ENCODE measurements at regions not wholly inside any gene's neighbourhood (a gene's known extent, or its start where the extent isn't known, plus 50 kb on each side); places are given as distances from the start of the nearest gene placed in this dataset.

DNA sequence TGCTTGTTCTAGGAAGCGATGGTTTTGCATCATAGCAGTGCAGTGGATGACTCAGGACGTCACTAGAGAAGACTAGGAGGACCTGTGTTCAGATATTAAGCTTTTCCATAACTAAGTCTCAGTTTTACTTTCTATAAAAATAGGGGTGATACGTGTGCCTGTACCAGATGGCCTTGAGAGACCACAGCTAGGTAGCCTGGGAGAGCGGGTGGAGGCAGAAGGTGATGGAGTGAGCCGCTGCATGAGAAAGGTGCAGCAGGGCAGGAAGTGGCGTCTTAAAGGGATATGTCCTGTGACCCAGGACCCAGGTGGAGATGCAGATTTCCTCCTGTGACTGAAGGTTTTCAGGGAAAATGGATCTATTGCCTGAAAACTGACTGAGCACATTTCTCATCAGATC, 304.9 kb downstream of the CDC14C start:
- TF ChIP-seq, protein P1, sequence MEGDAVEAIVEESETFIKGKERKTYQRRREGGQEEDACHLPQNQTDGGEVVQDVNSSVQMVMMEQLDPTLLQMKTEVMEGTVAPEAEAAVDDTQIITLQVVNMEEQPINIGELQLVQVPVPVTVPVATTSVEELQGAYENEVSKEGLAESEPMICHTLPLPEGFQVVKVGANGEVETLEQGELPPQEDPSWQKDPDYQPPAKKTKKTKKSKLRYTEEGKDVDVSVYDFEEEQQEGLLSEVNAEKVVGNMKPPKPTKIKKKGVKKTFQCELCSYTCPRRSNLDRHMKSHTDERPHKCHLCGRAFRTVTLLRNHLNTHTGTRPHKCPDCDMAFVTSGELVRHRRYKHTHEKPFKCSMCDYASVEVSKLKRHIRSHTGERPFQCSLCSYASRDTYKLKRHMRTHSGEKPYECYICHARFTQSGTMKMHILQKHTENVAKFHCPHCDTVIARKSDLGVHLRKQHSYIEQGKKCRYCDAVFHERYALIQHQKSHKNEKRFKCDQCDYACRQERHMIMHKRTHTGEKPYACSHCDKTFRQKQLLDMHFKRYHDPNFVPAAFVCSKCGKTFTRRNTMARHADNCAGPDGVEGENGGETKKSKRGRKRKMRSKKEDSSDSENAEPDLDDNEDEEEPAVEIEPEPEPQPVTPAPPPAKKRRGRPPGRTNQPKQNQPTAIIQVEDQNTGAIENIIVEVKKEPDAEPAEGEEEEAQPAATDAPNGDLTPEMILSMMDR (IDR thresholded peaks at IDR 0.05; ENCODE audit: low read length), result no peak
- TF ChIP-seq EZH2 (IDR thresholded peaks at IDR 0.05; ENCODE audit: borderline replicate concordance, low read length), result no peak

All from OCI-LY1 (cell line).